HG03066 (cell line): ENCODE measurements at regions not wholly inside any gene's neighbourhood (a gene's known extent, or its start where the extent isn't known, plus 50 kb on each side); places are given as distances from the start of the nearest gene placed in this dataset.

ENCODE experiments used
- ATAC-seq: cut with Tn5 transposase; IDR thresholded peaks from one replicate; pipeline ENCODE4 v1.9.1; 2021; ENCODE audit warnings: low read depth; ENCODE audit not compliant: unreplicated experiment

- no peak for ATAC-seq
These were observed 1445.7 kb upstream of the CADM2 start for GRCh38 chr3:83513051-83513450.

- no peak for ATAC-seq
These were observed 1445.1 kb upstream of the CADM2 start for GRCh38 chr3:83513677-83514076.

GRCh38 chr3:83514130-83514914 lies 1444.5 kb upstream of the CADM2 start:
- ATAC-seq = no peak

- ATAC-seq = no peak
These were observed 1443.7 kb upstream of the CADM2 start for GRCh38 chr3:83515123-83515522.

- peak; percentile 94 for ATAC-seq
These were observed 1435.2 kb upstream of the CADM2 start for GRCh38 chr3:83523470-83524073.

- no peak for ATAC-seq
These were observed 1433.9 kb upstream of the CADM2 start for GRCh38 chr3:83524901-83525300.

GRCh38 chr3:83559082-83559481 lies 1399.7 kb upstream of the CADM2 start:
- no peak for ATAC-seq

GRCh38 chr3:83567935-83568334 lies 1390.9 kb upstream of the CADM2 start:
- no peak for ATAC-seq

GRCh38 chr3:83581546-83581945 lies 1377.2 kb upstream of the CADM2 start:
- ATAC-seq = no peak

GRCh38 chr3:83601704-83602103 lies 1357.1 kb upstream of the CADM2 start:
- no peak for ATAC-seq

- no peak for ATAC-seq
These were observed 1336.3 kb upstream of the CADM2 start for GRCh38 chr3:83622526-83622925.

GRCh38 chr3:83625261-83625660 lies 1333.5 kb upstream of the CADM2 start:
- no peak for ATAC-seq

GRCh38 chr3:83628471-83628870 lies 1330.3 kb upstream of the CADM2 start:
- no peak for ATAC-seq

GRCh38 chr3:83632526-83632925 lies 1326.3 kb upstream of the CADM2 start:
- no peak for ATAC-seq

- ATAC-seq = no peak
These were observed 1325.0 kb upstream of the CADM2 start for GRCh38 chr3:83633758-83634157.

- no peak for ATAC-seq
These were observed 1309.1 kb upstream of the CADM2 start for GRCh38 chr3:83649692-83650091.

GRCh38 chr3:83655083-83655482 lies 1303.7 kb upstream of the CADM2 start:
- no peak for ATAC-seq

GRCh38 chr3:83662381-83662960 lies 1296.3 kb upstream of the CADM2 start:
- no peak for ATAC-seq

GRCh38 chr3:83670416-83670815 lies 1288.4 kb upstream of the CADM2 start:
- ATAC-seq = no peak

GRCh38 chr3:83683937-83684598 lies 1274.7 kb upstream of the CADM2 start:
- ATAC-seq = no peak

GRCh38 chr3:83706669-83707068 lies 1252.1 kb upstream of the CADM2 start:
- ATAC-seq = no peak
